ENCODE measurements at regions not wholly inside any gene's neighbourhood (a gene's known extent, or its start where the extent isn't known, plus 50 kb on each side); places are given as distances from the start of the nearest gene placed in this dataset.
A peak's percentile ranks its signal among the peaks of the same experiment; 100 is the strongest.

- TF ChIP-seq EZH2 (IDR thresholded peaks at IDR 0.05; ENCODE audit: insufficient read depth, poor library complexity, severe bottlenecking) (no peak), EZH2phosphoT487 (IDR thresholded peaks at IDR 0.05; ENCODE audit: insufficient read depth, low read depth) (peak; percentile 91)
These were observed 655.2 kb upstream of the RIOK2 start for GRCh38 chr5:97838214-97838613.

Measured in GM23248 (cell line).